Sigmoid colon (tissue), 4 donors: ENCODE measurements at regions not wholly inside any gene's neighbourhood (a gene's known extent, or its start where the extent isn't known, plus 50 kb on each side); places are given as distances from the start of the nearest gene placed in this dataset.

Experiments used
- CTCF ChIP-seq, 4 experiments: fragments of 450-650 bp in 3 of 4; fragments of 200-600 bp in 1 of 4; IDR thresholded peaks; one replicate each; pipeline ENCODE4 v1.5.1; 2016 to 2019; ENCODE audit warnings: antibody characterized with exemption in 4 of 4, mild to moderate bottlenecking in 3 of 4, moderate library complexity in 2 of 4
- EP300 ChIP-seq, 4 donors: sonication (generic); formaldehyde crosslinking; IDR thresholded peaks; one replicate each; pipeline ENCODE4 v1.6.1; 2017; ENCODE audit warnings: antibody characterized with exemption in 4 of 4
- POLR2A ChIP-seq, 2 donors: fragments of 450-650 bp; IDR thresholded peaks; one replicate each; pipeline ENCODE4 v1.6.1; 2016; ENCODE audit warnings: antibody characterized with exemption in 2 of 2, mild to moderate bottlenecking in 2 of 2, moderate library complexity in 2 of 2
- POLR2AphosphoS5 ChIP-seq, 4 donors: sonication (generic); formaldehyde crosslinking; IDR thresholded peaks; one replicate each; pipeline ENCODE4 v1.6.1; 2017; ENCODE audit warnings: antibody characterized with exemption in 4 of 4

GRCh38 chr9:115209601-115210306 lies 91.8 kb upstream of the TNC start:
- no peak for TF ChIP-seq CTCF (IDR thresholded peaks at IDR 0.05)
- TF ChIP-seq POLR2A (IDR thresholded peaks at IDR 0.05) = no peak
- no peak for TF ChIP-seq EP300 (IDR thresholded peaks at IDR 0.05)
- no peak for TF ChIP-seq POLR2AphosphoS5 (IDR thresholded peaks at IDR 0.05)
